HFF-Myc (cell line): ENCODE measurements at regions not wholly inside any gene's neighbourhood (a gene's known extent, or its start where the extent isn't known, plus 50 kb on each side); places are given as distances from the start of the nearest gene placed in this dataset.

Experiments
- DNase-seq: peaks from one replicate; pipeline ENCODE4 v3.0.0-alpha.2; 2011; ENCODE audit warnings: low read depth; ENCODE audit errors: extremely low read depth
- H3K4me3 ChIP-seq: replicated peaks from 2 replicates; pipeline ENCODE4 v1.5.1; 2011; ENCODE audit warnings: low read depth, mild to moderate bottlenecking, control low read depth, low read length
- CTCF ChIP-seq: IDR thresholded peaks from 2 replicates; pipeline ENCODE4 v1.5.1; 2012; ENCODE audit warnings: mild to moderate bottlenecking, low read depth, low read length, control low read depth; ENCODE audit errors: missing control alignments

GRCh38 chr20:11217326-11218172 is 543.8 kb upstream of the JAG1 start:
- no peak overlapping the region for H3K4me3 ChIP-seq
- TF ChIP-seq CTCF, result no peak
- no peak for DNase-seq

- TF ChIP-seq CTCF, result no peak
- DNase-seq, result no peak
- no peak overlapping the region for H3K4me3 ChIP-seq
Observed at GRCh38 chr20:11218173-11218680, 544.4 kb upstream of the JAG1 start.

DNA sequence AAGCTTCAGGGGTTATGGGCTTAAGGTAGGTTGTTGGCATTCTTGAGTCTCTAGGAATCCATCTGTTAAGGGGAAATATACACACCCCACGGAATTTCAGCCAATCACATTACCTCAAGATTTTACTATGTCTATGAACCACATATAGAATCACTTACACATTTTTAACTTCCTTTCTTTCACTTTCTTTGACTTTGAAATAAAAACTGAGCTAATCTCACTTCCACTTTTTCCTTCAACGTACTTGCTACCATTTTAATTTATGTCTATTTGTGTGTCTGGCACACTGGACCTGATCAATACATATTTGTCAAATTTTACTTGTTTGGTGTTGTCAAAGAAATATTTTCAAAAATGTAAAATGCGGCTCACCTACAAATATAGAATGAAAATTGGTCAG is 545.4 kb upstream of the JAG1 start:
- H3K4me3 ChIP-seq, result no peak overlapping the region
- no peak for DNase-seq
- no peak for TF ChIP-seq CTCF

GRCh38 chr20:11221046-11221445 is 547.2 kb upstream of the JAG1 start:
- H3K4me3 ChIP-seq, result no peak overlapping the region
- no peak for TF ChIP-seq CTCF
- DNase-seq, result no peak

GRCh38 chr20:11222243-11222642 is 548.4 kb upstream of the JAG1 start:
- TF ChIP-seq CTCF, result no peak
- H3K4me3 ChIP-seq, result no peak overlapping the region
- no peak for DNase-seq

DNA sequence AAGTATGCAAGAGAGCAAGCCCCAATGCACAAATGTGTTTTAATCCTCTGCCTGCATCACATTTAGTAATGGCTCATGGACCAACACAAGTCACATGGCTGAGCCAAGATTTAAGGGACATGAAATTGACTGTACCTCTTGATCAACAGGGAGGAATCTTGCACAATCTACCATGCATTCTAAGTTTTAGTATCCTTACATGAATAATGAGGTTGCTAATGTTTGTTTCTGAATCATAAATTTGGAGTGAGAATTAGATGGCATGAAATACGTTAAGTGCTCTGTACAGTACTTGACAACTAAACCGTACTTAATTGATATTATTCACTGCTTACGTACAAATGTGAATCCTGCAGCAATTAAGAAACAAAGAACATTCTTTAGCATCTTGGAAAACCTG is 553.8 kb upstream of the JAG1 start:
- H3K4me3 ChIP-seq, result no peak overlapping the region
- DNase-seq, result no peak
- TF ChIP-seq CTCF, result no peak
